AG08395 (cell line): ENCODE measurements at regions not wholly inside any gene's neighbourhood (a gene's known extent, or its start where the extent isn't known, plus 50 kb on each side); places are given as distances from the start of the nearest gene placed in this dataset.

Experiments used
- DNase-seq: peaks from one replicate; pipeline ENCODE4 v3.0.0; 2012; ENCODE audit warnings: mixed read lengths, low spot score

DNA sequence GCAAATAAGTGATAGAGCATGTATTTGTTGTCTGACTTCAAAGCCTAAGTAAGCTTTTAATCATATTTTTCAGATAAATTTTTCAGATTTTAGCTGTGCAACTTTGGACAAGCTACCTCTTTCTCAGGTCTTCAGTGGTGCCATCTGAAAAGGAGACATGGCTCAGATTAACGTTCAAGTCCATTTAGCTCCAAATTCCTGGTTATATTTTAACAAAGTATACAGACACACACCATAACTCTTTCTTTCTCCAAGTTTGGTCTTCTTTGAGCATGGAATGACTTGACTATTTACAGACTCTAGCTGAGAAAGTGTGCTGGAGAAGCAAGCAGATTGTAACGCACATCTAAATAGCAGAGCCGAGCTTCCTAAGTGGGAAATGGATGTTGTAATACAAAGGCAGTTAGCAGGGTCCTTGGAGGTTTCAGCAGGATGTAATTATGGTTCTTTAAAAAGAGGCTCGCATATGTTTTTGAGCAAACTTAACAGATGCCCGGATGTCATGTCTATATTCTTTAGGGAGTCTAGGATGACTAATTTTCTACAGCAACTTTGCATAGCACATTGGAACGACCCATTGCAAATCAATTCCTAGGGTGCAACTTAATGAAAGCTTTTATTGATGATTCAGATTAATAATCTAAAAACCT lies 128.1 kb upstream of the E2F8 start:
- peak; percentile 56 for DNase-seq

DNA sequence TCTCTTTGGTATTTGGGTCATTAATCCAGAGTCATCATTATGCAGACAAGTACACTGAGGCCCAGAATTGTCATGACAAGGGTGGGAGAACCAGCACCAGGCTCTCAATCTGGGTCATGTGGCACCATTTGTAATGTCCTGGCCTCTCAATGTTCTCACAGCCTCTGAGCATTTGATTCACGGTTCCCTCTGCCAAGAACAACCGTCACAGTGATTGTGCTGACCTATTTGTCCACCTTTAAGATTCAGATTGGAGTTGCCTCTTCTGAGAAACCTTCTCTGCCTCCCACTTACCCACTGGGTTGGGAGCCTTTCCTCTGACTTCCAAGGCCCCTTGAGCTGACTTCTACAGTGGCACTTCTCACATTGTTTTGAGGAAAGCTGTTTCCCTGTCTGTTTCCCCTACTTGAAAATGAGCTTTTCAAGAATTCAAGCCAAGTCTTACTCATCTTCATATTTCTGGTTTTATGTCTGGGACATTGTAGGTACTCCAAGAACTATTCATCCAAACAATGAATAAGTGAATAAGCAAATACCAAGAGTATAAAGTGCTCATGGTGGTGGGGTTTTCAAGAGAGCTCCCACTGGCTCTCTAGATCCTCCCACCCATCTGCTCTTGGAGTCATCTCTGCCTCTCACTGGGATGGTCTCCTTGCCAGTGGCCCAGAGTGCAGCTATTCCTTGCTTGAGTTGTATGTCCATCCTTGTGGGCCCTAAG lies 126.4 kb upstream of the E2F8 start:
- peak; percentile 58 for DNase-seq

- no peak for DNase-seq
Observed at GRCh38 chr11:19365743-19366410, 125.1 kb upstream of the E2F8 start.

DNA sequence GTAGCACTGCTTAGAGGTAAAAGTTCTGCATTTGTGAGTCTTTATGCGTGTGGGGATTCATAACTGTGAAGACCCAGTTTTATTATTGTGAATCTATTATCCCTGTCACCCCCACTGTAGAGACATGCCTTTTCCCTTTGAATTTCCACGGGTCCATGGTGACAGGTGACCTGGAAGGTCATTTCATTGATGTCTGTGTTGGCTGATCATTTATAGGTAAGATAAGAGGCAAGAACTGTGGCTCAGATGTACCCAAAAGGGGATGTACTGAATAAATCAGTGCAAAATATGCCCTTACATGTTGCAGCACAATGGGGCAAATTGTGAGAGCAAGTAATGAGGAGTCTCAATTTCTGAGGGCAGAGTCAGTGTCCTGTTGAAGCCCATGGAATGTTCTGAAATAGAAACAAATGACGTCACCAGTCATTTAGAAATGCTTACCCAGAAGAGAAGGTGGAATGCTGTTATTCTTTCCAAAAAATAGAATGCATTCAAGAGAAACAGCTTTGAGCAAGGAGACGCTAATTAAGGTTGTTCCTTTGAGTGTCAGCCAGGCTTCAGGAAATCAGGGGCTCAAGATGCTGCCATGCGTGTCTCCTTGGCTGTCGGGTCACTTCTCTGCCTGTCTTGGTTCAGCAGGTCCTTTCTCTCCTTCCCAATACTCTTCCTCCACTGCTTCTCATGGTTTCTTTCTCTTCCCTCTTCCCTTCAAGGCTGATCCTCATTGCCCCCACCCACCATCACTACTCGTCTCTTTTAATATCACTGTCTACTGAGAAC lies 118.7 kb upstream of the E2F8 start:
- peak; percentile 53 for DNase-seq

DNA sequence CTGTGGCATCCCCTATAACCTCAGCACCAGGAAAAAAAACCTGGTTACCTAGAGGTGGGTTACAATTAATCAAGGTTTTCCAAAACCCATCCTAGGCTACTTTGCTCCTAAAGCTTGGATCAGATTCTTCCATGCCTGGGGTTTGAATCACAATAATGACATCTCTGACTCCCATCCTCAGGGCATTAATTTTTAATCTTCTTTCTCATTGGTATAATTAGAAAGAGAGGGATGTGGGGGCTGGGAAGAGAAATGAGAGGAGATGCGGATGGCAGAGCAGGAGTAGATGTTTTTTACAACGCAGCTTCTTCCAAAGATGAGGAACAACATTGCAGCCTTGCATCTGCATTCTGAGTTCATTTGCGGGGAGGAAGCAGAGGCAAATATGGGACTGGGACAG lies 117.2 kb upstream of the E2F8 start:
- DNase-seq: no peak

GRCh38 chr11:19355601-19356000 lies 114.9 kb upstream of the E2F8 start:
- DNase-seq: no peak

GRCh38 chr11:19353287-19353850 lies 112.6 kb upstream of the E2F8 start:
- DNase-seq: no peak

GRCh38 chr11:19352771-19353160 lies 112.0 kb upstream of the E2F8 start:
- no peak for DNase-seq

DNA sequence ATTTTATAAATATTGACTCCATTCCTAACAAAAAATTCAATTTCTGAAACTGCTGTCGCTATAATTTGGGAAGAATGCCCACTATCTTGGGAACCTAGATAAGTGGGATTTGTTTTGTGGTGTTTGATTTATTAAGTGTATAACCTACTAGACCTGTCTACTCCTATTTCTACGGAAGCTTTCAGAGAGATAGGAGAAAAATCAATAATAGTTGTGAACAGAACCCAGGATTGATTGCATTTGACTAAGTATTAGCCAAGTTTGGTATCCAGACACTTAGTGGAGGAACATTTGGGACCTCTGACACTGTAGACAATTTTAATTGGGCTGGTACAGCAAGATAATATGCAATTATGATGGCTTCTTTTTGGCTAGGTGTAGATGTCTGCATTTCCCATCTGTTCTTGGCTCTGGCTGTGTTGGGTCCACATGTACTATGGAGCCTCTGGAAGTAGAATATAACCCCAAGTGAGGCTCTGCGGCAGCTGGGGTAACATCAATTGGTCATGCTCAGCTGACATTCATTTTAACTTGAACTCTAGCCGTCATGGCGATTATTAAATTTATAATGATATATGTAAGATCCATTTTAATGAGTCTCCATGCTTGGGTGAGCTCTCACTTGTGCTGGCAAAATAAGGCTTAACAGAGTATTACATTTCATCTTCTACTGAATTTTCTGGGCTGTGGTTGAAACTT lies 111.5 kb upstream of the E2F8 start:
- no peak for DNase-seq

DNA sequence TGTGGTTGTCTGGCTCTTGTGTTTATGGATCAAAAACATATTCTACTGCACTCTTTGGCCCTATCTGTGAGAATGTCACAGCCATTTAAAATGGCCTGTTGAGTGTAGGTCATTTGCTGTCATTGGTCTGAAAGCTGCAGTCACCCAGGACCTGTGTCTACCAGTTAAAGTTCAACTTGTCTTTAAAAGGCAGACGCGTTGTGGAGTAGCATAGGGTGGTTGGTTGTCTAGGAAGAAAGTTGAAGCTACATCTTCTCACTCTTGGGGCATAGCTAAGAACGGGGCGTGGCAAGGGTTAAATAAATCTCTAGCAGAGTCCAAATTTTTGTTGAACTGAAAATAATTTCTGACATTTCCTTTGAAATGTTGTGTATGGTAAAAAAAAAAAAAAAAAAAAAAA lies 110.7 kb upstream of the E2F8 start:
- no peak for DNase-seq

DNA sequence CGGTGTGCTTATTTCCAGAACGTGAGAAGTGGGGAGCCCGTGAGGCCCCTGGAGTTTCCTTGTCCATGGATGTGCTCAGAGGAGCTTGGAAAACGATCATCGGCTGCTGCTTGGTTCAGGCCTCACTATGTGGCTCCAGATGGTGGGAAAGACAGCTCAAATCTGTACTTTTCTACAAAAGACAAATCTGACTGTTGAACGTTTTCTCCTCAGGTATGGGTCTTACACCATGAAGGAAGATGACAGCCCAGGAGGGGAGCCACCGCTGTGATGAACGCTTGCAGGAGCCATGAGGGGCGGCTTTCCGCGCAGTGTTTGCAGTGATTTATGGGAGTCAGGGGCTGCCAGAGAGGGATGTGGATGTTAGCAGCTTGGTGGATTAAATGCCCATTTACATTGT lies 109.4 kb upstream of the E2F8 start:
- DNase-seq: no peak

DNA sequence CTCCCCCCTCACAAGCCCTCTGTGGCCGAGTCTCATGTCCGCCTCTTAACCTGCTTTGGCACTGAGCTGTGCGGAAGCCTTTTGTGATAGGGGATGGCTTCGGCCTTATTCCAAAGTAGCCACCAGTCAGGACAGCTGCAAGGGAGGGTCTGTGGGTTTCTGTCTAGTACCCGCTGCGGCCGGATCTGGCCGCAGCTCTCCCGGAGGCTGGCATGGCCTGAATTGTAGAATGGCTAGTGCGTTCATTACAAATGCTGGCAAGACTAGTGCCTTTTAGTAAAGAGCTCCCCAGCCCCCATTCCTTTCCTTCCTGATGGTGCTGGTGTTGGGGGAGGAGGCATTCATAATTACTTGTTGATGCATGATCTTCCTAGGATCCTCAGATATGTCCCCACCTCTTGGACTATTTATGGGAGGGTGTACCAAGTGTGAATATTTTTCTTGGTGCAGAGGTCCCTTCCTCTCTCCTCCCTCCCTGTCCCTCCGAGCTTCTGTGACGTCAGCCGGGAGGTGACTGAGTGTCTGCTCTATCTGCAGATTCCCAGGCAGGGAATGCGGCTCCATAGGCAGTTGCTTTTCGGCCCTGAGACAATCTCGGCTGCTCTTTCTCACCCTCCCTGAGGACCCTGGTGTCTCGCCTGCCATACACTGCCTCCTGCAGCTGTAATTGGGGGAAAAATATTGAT lies 108.7 kb upstream of the E2F8 start:
- DNase-seq: no peak

GRCh38 chr11:19347911-19348310 lies 107.2 kb upstream of the E2F8 start:
- DNase-seq: no peak

DNA sequence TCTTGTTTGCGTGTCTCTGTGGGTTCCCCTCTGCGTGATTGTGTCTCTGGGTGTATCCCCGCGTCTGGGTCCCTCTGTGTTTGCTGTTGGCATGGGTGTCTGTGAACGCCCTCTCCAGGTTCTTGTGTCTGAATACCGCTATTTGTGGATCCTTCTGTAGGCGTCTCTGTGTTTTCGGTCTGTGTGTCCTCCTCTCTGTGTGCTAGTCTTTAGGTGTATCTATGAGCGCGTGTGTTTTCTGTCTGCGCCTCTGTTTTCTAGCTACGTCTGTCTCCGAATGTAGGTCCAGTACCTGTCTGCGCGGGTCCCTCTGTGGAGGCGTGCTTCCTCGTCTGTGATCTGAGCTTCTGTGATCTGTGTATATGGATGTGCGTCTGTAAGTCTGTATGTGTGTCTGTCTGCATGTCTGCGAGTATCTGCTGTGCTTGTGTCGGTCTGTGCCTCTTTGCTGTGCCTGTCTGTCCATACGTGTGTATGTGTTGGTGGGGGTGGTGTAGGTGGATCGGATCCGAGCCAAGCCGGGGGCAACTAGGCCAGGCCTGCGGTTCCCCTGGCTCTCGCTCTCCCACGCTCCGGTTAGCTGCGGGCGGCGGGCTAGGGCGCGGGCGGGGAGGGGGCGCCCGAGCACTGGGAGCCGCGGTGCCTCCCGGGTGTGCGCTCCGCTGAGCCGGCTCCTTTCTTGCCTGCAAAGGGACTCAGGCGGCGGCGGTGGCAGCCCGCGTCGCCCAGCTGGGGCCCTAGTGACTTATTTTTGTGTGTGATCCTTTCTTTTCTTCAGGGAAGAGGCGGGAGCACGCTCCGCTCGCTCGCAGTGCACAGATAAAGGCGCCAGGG lies 105.3 kb upstream of the E2F8 start:
- peak; percentile 22 for DNase-seq

- peak; percentile 35 for DNase-seq
Observed at GRCh38 chr11:19345519-19345847, 104.7 kb upstream of the E2F8 start.

DNA sequence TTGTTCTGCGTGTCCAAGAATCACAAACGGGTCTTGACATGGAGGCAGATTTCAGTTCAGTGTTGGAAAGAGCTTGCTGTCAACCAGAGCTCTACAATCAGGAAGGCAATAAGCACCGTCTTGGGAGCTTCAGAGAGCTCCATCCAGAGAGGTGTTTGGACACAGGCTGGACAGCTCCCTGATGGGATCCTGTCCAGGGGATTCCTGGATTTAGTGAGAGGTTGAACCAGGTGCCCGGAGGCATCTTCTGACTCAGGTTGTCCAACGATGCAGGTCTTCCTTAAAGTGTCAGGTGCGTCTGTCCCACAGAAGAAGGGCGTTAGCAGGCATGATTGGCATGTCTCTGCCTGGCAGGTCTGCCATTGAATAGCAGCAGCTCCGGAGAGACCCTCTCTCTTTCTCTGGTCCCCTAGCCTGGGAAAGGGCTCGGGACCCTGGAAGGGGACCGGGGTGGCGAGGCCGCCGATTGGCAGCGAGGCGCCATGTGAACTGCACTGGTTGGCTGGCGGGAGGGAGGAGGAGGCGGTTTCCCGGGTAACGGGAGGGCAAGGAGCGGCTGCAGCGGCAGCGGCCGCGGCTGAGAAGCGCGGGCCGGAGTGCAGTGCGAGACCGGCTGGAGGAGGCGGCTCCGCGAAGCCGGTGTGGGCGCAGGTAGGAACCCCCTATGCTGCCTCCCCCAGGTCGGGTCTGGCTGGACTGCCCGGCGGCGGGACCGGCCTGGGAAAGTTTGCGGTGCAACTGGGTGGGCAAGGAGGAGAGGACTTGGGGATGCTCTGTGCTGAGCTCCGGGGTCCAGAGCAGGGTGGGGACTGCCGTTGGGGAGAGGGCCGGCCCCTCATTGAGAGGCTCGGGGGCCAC lies 104.1 kb upstream of the E2F8 start:
- peak; percentile 81 for DNase-seq

DNA sequence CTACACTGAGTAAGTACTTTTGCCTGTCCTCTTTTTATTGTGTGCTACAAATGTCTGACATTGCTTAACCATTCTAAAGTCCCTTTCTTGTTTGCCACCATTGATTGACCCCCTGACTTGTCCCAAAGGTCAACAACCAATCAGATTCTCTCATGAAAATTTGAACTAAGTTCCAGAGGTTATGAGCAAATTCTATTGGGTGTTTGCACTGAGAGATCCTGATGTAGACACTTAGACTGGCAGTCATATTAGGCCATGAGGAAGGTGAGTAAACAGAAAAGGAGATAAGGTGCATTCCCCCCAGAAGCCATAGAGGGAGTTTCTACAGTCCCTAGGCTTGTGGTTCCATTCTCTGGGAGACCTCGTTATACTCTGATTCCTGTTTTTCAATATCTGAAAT lies 101.3 kb upstream of the E2F8 start:
- no peak for DNase-seq

DNA sequence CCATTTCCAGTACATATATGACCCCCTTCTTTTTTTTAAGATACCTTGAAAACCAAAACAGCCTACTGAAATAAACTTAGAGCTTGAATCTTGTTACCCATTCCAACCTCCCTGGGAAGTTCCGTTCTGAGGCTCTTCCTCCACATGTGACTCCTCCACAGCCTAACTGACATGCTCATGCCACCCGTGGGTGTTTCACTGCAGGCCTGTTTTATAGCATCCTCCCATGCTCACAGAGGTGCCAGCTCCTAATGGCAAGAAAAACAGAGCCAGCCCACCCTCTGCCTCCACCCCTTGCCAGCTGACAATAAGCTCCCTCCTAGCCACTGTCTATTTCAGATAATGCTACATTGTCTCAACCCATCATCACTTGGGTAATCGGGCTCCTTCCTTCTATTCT lies 97.6 kb upstream of the E2F8 start:
- no peak for DNase-seq

DNA sequence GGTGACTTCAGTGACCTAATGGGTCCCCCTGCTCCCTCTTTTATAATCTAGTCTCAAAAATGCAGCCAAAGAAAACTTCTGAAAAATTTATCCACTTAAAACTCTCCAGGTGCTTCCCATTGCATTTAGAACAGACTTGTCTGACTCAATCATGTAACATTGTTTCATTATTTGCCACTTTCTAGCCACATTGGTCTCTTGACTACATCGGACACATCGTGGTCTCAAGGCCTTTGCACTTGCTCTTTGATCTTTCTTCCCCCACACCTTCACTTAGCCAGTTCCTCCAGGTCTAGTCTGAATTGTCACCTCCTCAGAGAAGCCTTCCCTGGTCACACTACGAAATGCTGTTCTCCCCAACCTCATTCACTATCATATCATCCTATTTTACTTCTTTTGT lies 97.0 kb upstream of the E2F8 start:
- DNase-seq: no peak
